H1 (cell line): ENCODE measurements at regions not wholly inside any gene's neighbourhood (a gene's known extent, or its start where the extent isn't known, plus 50 kb on each side); places are given as distances from the start of the nearest gene placed in this dataset.
"Not testable (repeated sequence)": the region's sequence is repeated elsewhere in the genome, so short reads cannot be mapped to it uniquely, and the experiment has no call there.

Experiments used
- CTCF ChIA-PET: fragments of 300-600 bp; sonication (Branson Sonifier 250); formaldehyde crosslinking; loops from one replicate; lab custom pipeline; 2021; ENCODE audit not compliant: partially characterized antibody; lab: Charles Lee
- POLR2A ChIA-PET: fragments of 300-600 bp; sonication (Branson Sonifier 250); formaldehyde crosslinking; loops from one replicate; lab custom pipeline; 2021; ENCODE audit warnings: inconsistent platforms; ENCODE audit not compliant: partially characterized antibody; lab: Charles Lee
- DNase-seq, 2 experiments: peaks; one replicate each; pipeline versions ENCODE4 v3.0.0 to v3.0.0-alpha.2; 2010 to 2022; ENCODE audit warnings: low spot score in 2 of 2, low read depth in 1 of 2, mixed read lengths in 1 of 2
- FAIRE-seq: peaks from 2 replicates; lab custom pipeline; 2011; peaks lifted over from hg19 to GRCh38; lab: Jason Lieb, UNC
- H2AFZ ChIP-seq: 2 replicates; pipeline ENCODE4 v1.8.1; 2012; ENCODE audit warnings: low read length, inconsistent platforms
- H2AK5ac ChIP-seq: 2 replicates; pipeline ENCODE4 v1.6.1; 2013; ENCODE audit warnings: low read depth, low read length
- H2BK120ac ChIP-seq: replicated peaks from 2 replicates; pipeline ENCODE3; 2013; ENCODE audit warnings: low read depth, low read length, inconsistent platforms
- H2BK12ac ChIP-seq: 2 replicates; pipeline ENCODE4 v1.6.1; 2013; ENCODE audit warnings: low read depth, low read length
- H2BK15ac ChIP-seq: 2 replicates; pipeline ENCODE4 v1.6.1; 2013; ENCODE audit warnings: low read length
- H2BK20ac ChIP-seq: 2 replicates; pipeline ENCODE4 v1.6.1; 2013; ENCODE audit warnings: low read length
- H2BK5ac ChIP-seq: 2 replicates; pipeline ENCODE4 v1.6.1; 2013; ENCODE audit warnings: low read depth, low read length
- H3K14ac ChIP-seq: 2 replicates; pipeline ENCODE4 v1.6.1; 2013; ENCODE audit warnings: inconsistent platforms; ENCODE audit not compliant: insufficient read length
- H3K18ac ChIP-seq: 2 replicates; pipeline ENCODE4 v1.6.1; 2013; ENCODE audit warnings: low read length; ENCODE audit errors: extremely low read depth
- H3K23ac ChIP-seq: 2 replicates; pipeline ENCODE4 v1.6.1; 2013; ENCODE audit warnings: inconsistent platforms; ENCODE audit not compliant: insufficient read length
- H3K23me2 ChIP-seq: 2 replicates; pipeline ENCODE4 v1.6.1; 2013; ENCODE audit warnings: low read depth, low read length
- H3K27ac ChIP-seq: 2 replicates; pipeline ENCODE4 v1.6.1; 2011; ENCODE audit warnings: low read depth, low read length, inconsistent platforms
- H3K27me3 ChIP-seq, 4 experiments: replicated peaks in 1 of 4; 1 replicate in 1 of 4; 2 replicates in 3 of 4; pipeline versions ENCODE4 v1.6.1 to v1.8.1; 2011 to 2013; ENCODE audit warnings: low read length in 3 of 4, mild to moderate bottlenecking in 3 of 4, inconsistent platforms in 2 of 4, mixed read lengths in 2 of 4, moderate library complexity in 1 of 4; ENCODE audit not compliant: control insufficient read depth in 3 of 4, insufficient read depth in 3 of 4; ENCODE audit errors: extremely low read depth in 1 of 4
- H3K36me3 ChIP-seq, 4 experiments: 2 replicates each; pipeline versions ENCODE4 v1.6.1 to v1.8.1; 2011 to 2013; ENCODE audit warnings: mild to moderate bottlenecking in 4 of 4, low read length in 3 of 4, moderate library complexity in 2 of 4, control low read depth in 1 of 4, inconsistent platforms in 1 of 4; ENCODE audit not compliant: insufficient read depth in 4 of 4, control insufficient read depth in 2 of 4
- H3K4ac ChIP-seq: replicated peaks from 2 replicates; pipeline ENCODE3; 2013; ENCODE audit warnings: low read length, low read depth, mixed read lengths, inconsistent platforms; ENCODE audit not compliant: insufficient read length
- H3K4me1 ChIP-seq, 4 experiments: replicated peaks in 1 of 4; 1 replicate in 1 of 4; 2 replicates in 3 of 4; pipeline versions ENCODE4 v1.6.1 to v1.8.1; 2011 to 2013; ENCODE audit warnings: low read length in 3 of 4, inconsistent platforms in 2 of 4, mixed read lengths in 1 of 4; ENCODE audit not compliant: insufficient read depth in 4 of 4, control insufficient read depth in 3 of 4
- H3K4me2 ChIP-seq, 2 experiments: 2 replicates each; pipeline versions ENCODE4 v1.6.1 to v1.8.1; 2011 to 2013; ENCODE audit warnings: low read depth in 2 of 2, low read length in 2 of 2, control low read depth in 1 of 2, inconsistent platforms in 1 of 2, mild to moderate bottlenecking in 1 of 2; ENCODE audit not compliant: insufficient read depth in 1 of 2
- H3K4me3 ChIP-seq, 4 experiments: fragments of 200-600, 300-600 bp in 1 of 4; sonication (generic), shearing (Covaris generic), sonication (Bioruptor Twin) in 1 of 4; 2 replicates each; pipeline versions ENCODE4 v1.5.1 to v1.8.1; 2011 to 2016; ENCODE audit warnings: low read length in 4 of 4, low read depth in 3 of 4, control low read depth in 2 of 4, inconsistent platforms in 2 of 4, mild to moderate bottlenecking in 2 of 4, mixed read lengths in 1 of 4, moderate library complexity in 1 of 4; ENCODE audit not compliant: insufficient read depth in 2 of 4; ENCODE audit errors: extremely low read depth in 1 of 4
- H3K56ac ChIP-seq: replicated peaks from 2 replicates; pipeline ENCODE3; 2013; ENCODE audit warnings: low read depth, mild to moderate bottlenecking, mixed read lengths, low read length, inconsistent platforms; ENCODE audit not compliant: insufficient read length
- H3K79me1 ChIP-seq: 2 replicates; pipeline ENCODE4 v1.6.1; 2013; ENCODE audit warnings: low read depth, low read length, control low read depth
- H3K79me2 ChIP-seq, 2 experiments: 2 replicates each; pipeline versions ENCODE4 v1.6.1 to v1.8.1; 2012 to 2013; ENCODE audit warnings: low read length in 2 of 2, mild to moderate bottlenecking in 2 of 2, inconsistent platforms in 1 of 2; ENCODE audit not compliant: insufficient read depth in 2 of 2, control insufficient read depth in 1 of 2
- H3K9ac ChIP-seq, 4 experiments: replicated peaks in 1 of 4; 1 replicate in 1 of 4; 2 replicates in 3 of 4; pipeline versions ENCODE4 v1.6.1 to v1.8.1; 2011 to 2013; ENCODE audit warnings: low read depth in 3 of 4, low read length in 3 of 4, control low read depth in 2 of 4, mild to moderate bottlenecking in 2 of 4, moderate library complexity in 2 of 4, inconsistent platforms in 1 of 4; ENCODE audit errors: extremely low read depth in 1 of 4
- H3K9me3 ChIP-seq, 2 experiments: 2 replicates each; pipeline versions ENCODE4 v1.6.1 to v1.8.1; 2012 to 2013; ENCODE audit warnings: mild to moderate bottlenecking in 2 of 2, moderate library complexity in 2 of 2, control low read depth in 1 of 2, inconsistent platforms in 1 of 2, low read depth in 1 of 2, low read length in 1 of 2, mixed read lengths in 1 of 2; ENCODE audit not compliant: insufficient read depth in 2 of 2
- H4K20me1 ChIP-seq, 2 experiments: replicated peaks in 1 of 2; 2 replicates each; pipeline versions ENCODE3 to v1.8.1; 2011 to 2013; ENCODE audit warnings: inconsistent platforms in 2 of 2, low read length in 2 of 2, mild to moderate bottlenecking in 1 of 2; ENCODE audit not compliant: insufficient read depth in 2 of 2, control insufficient read depth in 1 of 2
- H4K5ac ChIP-seq: 2 replicates; pipeline ENCODE4 v1.6.1; 2013; ENCODE audit warnings: low read length, low read depth, mixed read lengths, inconsistent platforms; ENCODE audit not compliant: insufficient read length
- H4K8ac ChIP-seq: 2 replicates; pipeline ENCODE4 v1.8.0; 2013; ENCODE audit warnings: mild to moderate bottlenecking, moderate library complexity, low read length, inconsistent platforms; ENCODE audit not compliant: insufficient read depth; ENCODE audit errors: extremely low read depth
- H4K91ac ChIP-seq: replicated peaks from 2 replicates; pipeline ENCODE3; 2013; ENCODE audit warnings: low read length, mixed read lengths, inconsistent platforms; ENCODE audit not compliant: insufficient read length
- WGBS, 2 experiments: shearing (Covaris generic) in 1 of 2; methylation state at CpG; one replicate each; pipeline versions ENCODE4 v1.1.6 to v1.1.7; 2013 to 2015; ENCODE audit warnings: low lambda C conversion rate in 2 of 2, mixed read lengths in 2 of 2, inconsistent platforms in 1 of 2, low coverage in 1 of 2, missing lambda C conversion rate in 1 of 2; ENCODE audit not compliant: insufficient replicate concordance in 2 of 2, insufficient coverage in 1 of 2, insufficient read length in 1 of 2; ENCODE audit errors: extremely low coverage in 1 of 2, missing lambda C conversion rate in 1 of 2; 5-methylcytosine and 5-hydroxymethylcytosine counted together

DNA sequence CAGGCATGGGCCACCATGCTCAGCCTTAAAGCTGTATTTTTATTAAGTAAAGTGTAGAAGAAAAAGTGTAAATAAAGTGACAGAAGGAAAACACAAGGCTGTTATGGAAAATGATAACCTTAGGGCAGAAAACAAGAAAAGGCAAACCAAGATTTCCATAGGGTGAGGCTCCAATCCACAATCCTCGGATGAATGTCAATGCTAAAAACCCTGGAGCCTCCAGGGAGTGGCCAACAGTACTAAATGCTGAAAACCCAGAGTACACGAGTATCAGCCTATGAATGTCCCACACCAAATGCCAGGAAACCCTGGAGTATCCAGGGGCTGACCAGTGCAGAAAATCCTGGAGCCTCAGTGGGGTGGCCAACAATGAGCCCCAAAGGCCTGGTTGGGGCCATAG is 292.6 kb downstream of the RPIA start:
- H3K79me1 ChIP-seq, DNase-seq, H3K4me3 ChIP-seq, H3K27ac ChIP-seq, H4K91ac ChIP-seq, H4K20me1 ChIP-seq, POLR2A ChIA-PET, H3K56ac ChIP-seq, CTCF ChIA-PET, H3K23ac ChIP-seq, H2BK120ac ChIP-seq, H2AFZ ChIP-seq, H3K9me3 ChIP-seq, H3K36me3 ChIP-seq, H3K4me2 ChIP-seq, H3K4ac ChIP-seq, H2BK12ac ChIP-seq, H3K23me2 ChIP-seq, FAIRE-seq, H3K4me1 ChIP-seq, H3K79me2 ChIP-seq, H2BK15ac ChIP-seq, H3K14ac ChIP-seq, H3K18ac ChIP-seq, H3K9ac ChIP-seq, H3K27me3 ChIP-seq, H2BK20ac ChIP-seq, H4K8ac ChIP-seq, H4K5ac ChIP-seq, H2AK5ac ChIP-seq, H2BK5ac ChIP-seq: not testable (repeated sequence)
- 92% methylated on average over 2 of the region's 2 CpGs; no CpG with 5 or more reads in 1 of the 2 experiments for WGBS, 2 experiments
